H9 (cell line): ENCODE measurements at regions not wholly inside any gene's neighbourhood (a gene's known extent, or its start where the extent isn't known, plus 50 kb on each side); places are given as distances from the start of the nearest gene placed in this dataset.

ENCODE experiments used
- DNase-seq: peaks from one replicate; pipeline ENCODE4 v3.0.0-alpha.2; 2017
- H2AFZ ChIP-seq: one replicate; pipeline ENCODE4 v1.6.1; 2013; ENCODE audit warnings: mild to moderate bottlenecking, low read length, control low read depth, moderate library complexity
- H2AK5ac ChIP-seq: 2 replicates; pipeline ENCODE4 v1.6.1; 2013; ENCODE audit warnings: low read length, control low read depth, mixed read lengths; ENCODE audit not compliant: insufficient read length
- H2BK120ac ChIP-seq: one replicate; pipeline ENCODE4 v1.6.1; 2013; ENCODE audit warnings: low read depth, mild to moderate bottlenecking, low read length, control low read depth, inconsistent platforms; ENCODE audit not compliant: poor library complexity, severe bottlenecking
- H2BK12ac ChIP-seq: 2 replicates; pipeline ENCODE4 v1.6.1; 2013; ENCODE audit warnings: low read length, control low read depth, mixed read lengths, low read depth; ENCODE audit not compliant: insufficient read length
- H2BK15ac ChIP-seq: 2 replicates; pipeline ENCODE4 v1.6.1; 2013; ENCODE audit warnings: low read depth, low read length, control low read depth
- H2BK20ac ChIP-seq: one replicate; pipeline ENCODE4 v1.6.1; 2013; ENCODE audit warnings: low read depth, mild to moderate bottlenecking, low read length, control low read depth, inconsistent platforms; ENCODE audit not compliant: poor library complexity, severe bottlenecking
- H2BK5ac ChIP-seq: 2 replicates; pipeline ENCODE4 v1.6.1; 2013; ENCODE audit warnings: low read length, control low read depth, mixed read lengths; ENCODE audit not compliant: insufficient read length
- H3K14ac ChIP-seq: 2 replicates; pipeline ENCODE4 v1.6.1; 2013; ENCODE audit warnings: low read length, control low read depth; ENCODE audit not compliant: insufficient read depth
- H3K18ac ChIP-seq: 2 replicates; pipeline ENCODE4 v1.6.1; 2013; ENCODE audit warnings: low read depth, mild to moderate bottlenecking, mixed read lengths, low read length, control low read depth; ENCODE audit not compliant: insufficient read length
- H3K23ac ChIP-seq: 2 replicates; pipeline ENCODE4 v1.6.1; 2013; ENCODE audit warnings: low read length, control low read depth, mixed read lengths, low read depth; ENCODE audit not compliant: insufficient read length
- H3K23me2 ChIP-seq: 2 replicates; pipeline ENCODE4 v1.6.1; 2013; ENCODE audit warnings: low read depth, mild to moderate bottlenecking, mixed read lengths, low read length, control low read depth; ENCODE audit not compliant: insufficient read length, poor library complexity, severe bottlenecking
- H3K27ac ChIP-seq: 2 replicates; pipeline ENCODE4 v1.5.1; 2013; ENCODE audit warnings: low read length, control low read depth, mixed read lengths, low read depth; ENCODE audit not compliant: insufficient read length
- H3K27me3 ChIP-seq: 2 replicates; pipeline ENCODE4 v1.6.1; 2013; ENCODE audit warnings: low read length, control low read depth, inconsistent platforms; ENCODE audit not compliant: insufficient read depth
- H3K4ac ChIP-seq: 2 replicates; pipeline ENCODE4 v1.6.1; 2013; ENCODE audit warnings: low read depth, mild to moderate bottlenecking, control low read depth, inconsistent platforms, low read length, moderate library complexity
- H3K4me1 ChIP-seq: 2 replicates; pipeline ENCODE4 v1.6.1; 2013; ENCODE audit warnings: low read length, control low read depth, inconsistent platforms; ENCODE audit not compliant: insufficient read depth
- H3K4me2 ChIP-seq: 2 replicates; pipeline ENCODE4 v1.6.1; 2013; ENCODE audit warnings: low read length, control low read depth, mixed read lengths; ENCODE audit not compliant: insufficient read length, insufficient read depth
- H3K56ac ChIP-seq: 2 replicates; pipeline ENCODE4 v1.6.1; 2013; ENCODE audit warnings: low read depth, mild to moderate bottlenecking, mixed read lengths, low read length, control low read depth; ENCODE audit not compliant: insufficient read length
- H3K79me1 ChIP-seq: 2 replicates; pipeline ENCODE4 v1.6.1; 2013; ENCODE audit warnings: low read depth, mild to moderate bottlenecking, moderate library complexity, low read length, control low read depth, inconsistent platforms; ENCODE audit not compliant: insufficient read depth, poor library complexity, severe bottlenecking
- H3K79me2 ChIP-seq: 2 replicates; pipeline ENCODE4 v1.6.1; 2013; ENCODE audit warnings: low read length, control low read depth, inconsistent platforms; ENCODE audit not compliant: insufficient read depth
- H3K9ac ChIP-seq: 2 replicates; pipeline ENCODE4 v1.6.1; 2013; ENCODE audit warnings: low read length, control low read depth, mixed read lengths; ENCODE audit not compliant: insufficient read length; ENCODE audit errors: extremely low read depth
- H3K9me3 ChIP-seq: one replicate; pipeline ENCODE4 v1.6.1; 2013; ENCODE audit warnings: low read depth, low read length, inconsistent platforms; ENCODE audit not compliant: control insufficient read depth
- H3T11ph ChIP-seq: one replicate; pipeline ENCODE4 v1.6.1; 2013; ENCODE audit warnings: mild to moderate bottlenecking, low read length, control low read depth, inconsistent platforms
- H4K20me1 ChIP-seq: one replicate; pipeline ENCODE4 v1.6.1; 2013; ENCODE audit not compliant: control insufficient read depth, insufficient read length, insufficient read depth
- H4K5ac ChIP-seq: 2 replicates; pipeline ENCODE4 v1.6.1; 2013; ENCODE audit warnings: low read depth, mild to moderate bottlenecking, mixed read lengths, low read length, control low read depth; ENCODE audit not compliant: insufficient read length
- H4K8ac ChIP-seq: replicated peaks from 2 replicates; pipeline ENCODE4 v1.6.1; 2013; ENCODE audit warnings: low read length, control low read depth, mixed read lengths, low read depth; ENCODE audit not compliant: insufficient read length
- H4K91ac ChIP-seq: 2 replicates; pipeline ENCODE4 v1.6.1; 2013; ENCODE audit warnings: low read depth, mild to moderate bottlenecking, moderate library complexity, mixed read lengths, low read length, control low read depth; ENCODE audit not compliant: insufficient read length
- H3K27ac Mint-ChIP-seq, 3 experiments: 2 replicates in 2 of 3; 3 replicates in 1 of 3; pipeline ENCODE4 v1.8.0; 2020 to 2021; ENCODE audit warnings: mixed read lengths in 3 of 3, mild to moderate bottlenecking in 1 of 3, moderate library complexity in 1 of 3
- H3K27me3 Mint-ChIP-seq: 2 replicates; pipeline ENCODE4 v1.8.0; 2021; ENCODE audit warnings: low read depth, mild to moderate bottlenecking, moderate library complexity, mixed read lengths
- H3K36me3 Mint-ChIP-seq, 3 experiments: 2 replicates in 2 of 3; 3 replicates in 1 of 3; pipeline ENCODE4 v1.8.0; 2020 to 2021; ENCODE audit warnings: low read depth in 3 of 3, mixed read lengths in 3 of 3; ENCODE audit not compliant: insufficient read depth in 1 of 3
- H3K4me1 Mint-ChIP-seq, 2 experiments: 2 replicates each; pipeline ENCODE4 v1.8.0; 2020; ENCODE audit warnings: mixed read lengths in 2 of 2
- H3K4me3 Mint-ChIP-seq, 2 experiments: 2 replicates in 1 of 2; 3 replicates in 1 of 2; pipeline ENCODE4 v1.8.0; 2020 to 2021; ENCODE audit warnings: mild to moderate bottlenecking in 2 of 2, mixed read lengths in 2 of 2, moderate library complexity in 1 of 2
- H3K9me3 Mint-ChIP-seq, 2 experiments: 2 replicates in 1 of 2; 3 replicates in 1 of 2; pipeline ENCODE4 v1.8.0; 2020; ENCODE audit warnings: mild to moderate bottlenecking in 2 of 2, mixed read lengths in 2 of 2, moderate library complexity in 1 of 2
- CTCF ChIP-seq: fragments of 200-600 bp; sonication (generic); conservative IDR thresholded peaks from 3 replicates; pipeline ENCODE4 v1.8.0; 2021; ENCODE audit warnings: antibody characterized with exemption, mild to moderate bottlenecking
- WGBS: extraction: QIAGEN DNeasy Blood & Tissue Kit; methylation state at CpG from one replicate; pipeline ENCODE4 v1.1.7; 2013; ENCODE audit warnings: missing lambda C conversion rate, low lambda C conversion rate, mixed read lengths; ENCODE audit not compliant: insufficient read length; ENCODE audit errors: extremely low coverage; 5-methylcytosine and 5-hydroxymethylcytosine counted together

- no CpG with 5 or more reads among the region's 1 CpG for WGBS
- Mint-ChIP-seq H3K9me3 (peaks cover 0 to 4% of the 10 kb centered on the region in 2 experiments; a peak in 2 of 5 replicates), H3K4me1 (peaks cover 23 to 26% of the 10 kb centered on the region in 2 experiments), H3K4me3 (no peak overlapping the region), H3K36me3 (peaks cover 2 to 9% (median 3%) of the 10 kb centered on the region in 3 experiments; a peak in 3 of 7 replicates), H3K27me3 (no peaks in the 10 kb centered on the region), H3K27ac (no peak overlapping the region)
- H4K20me1 ChIP-seq, result no peaks in the 10 kb centered on the region
- no peaks in the 10 kb centered on the region for H3K4me1 ChIP-seq
- no peaks in the 10 kb centered on the region for H3K23me2 ChIP-seq
- H3K18ac ChIP-seq, result no peak overlapping the region
- H2BK5ac ChIP-seq, result no peak overlapping the region
- H3K79me1 ChIP-seq, result no peaks in the 10 kb centered on the region
- no peak overlapping the region for H2BK12ac ChIP-seq
- H3T11ph ChIP-seq, result no peak overlapping the region
- H3K14ac ChIP-seq, result no peak overlapping the region
- no peak overlapping the region for H2AFZ ChIP-seq
- no peaks in the 10 kb centered on the region for H3K27me3 ChIP-seq
- no peak overlapping the region for H2BK20ac ChIP-seq
- H3K23ac ChIP-seq, result no peak overlapping the region
- H3K27ac ChIP-seq, result no peak overlapping the region
- no peaks in the 10 kb centered on the region for H3K9me3 ChIP-seq
- no peak overlapping the region for H3K4ac ChIP-seq
- no peaks in the 10 kb centered on the region for H3K79me2 ChIP-seq
- no peak overlapping the region for H2BK120ac ChIP-seq
- no peak overlapping the region for H3K9ac ChIP-seq
- H3K4me2 ChIP-seq, result no peak overlapping the region
- no peak overlapping the region for H3K56ac ChIP-seq
- no peak for TF ChIP-seq CTCF
- no peak overlapping the region for H2AK5ac ChIP-seq
- no peak overlapping the region for H2BK15ac ChIP-seq
- H4K8ac ChIP-seq, result no peak overlapping the region
- H4K91ac ChIP-seq, result no peak overlapping the region
- H4K5ac ChIP-seq, result no peak overlapping the region
- no peak for DNase-seq
Measured at GRCh38 chr10:90306187-90306586, 551.7 kb downstream of the HTR7 start.
